GM19455 (cell line): ENCODE measurements at regions not wholly inside any gene's neighbourhood (a gene's known extent, or its start where the extent isn't known, plus 50 kb on each side); places are given as distances from the start of the nearest gene placed in this dataset.

ENCODE experiments used
- ATAC-seq: cut with Tn5 transposase; IDR thresholded peaks from one replicate; pipeline ENCODE4 v1.9.1; 2021; ENCODE audit not compliant: unreplicated experiment

GRCh38 chr15:91784973-91785709 lies 68.4 kb upstream of the SLCO3A1 start:
- ATAC-seq = no peak

- ATAC-seq = no peak
These were observed 66.3 kb upstream of the SLCO3A1 start for GRCh38 chr15:91787198-91787597.

GRCh38 chr15:91789136-91789535 lies 64.4 kb upstream of the SLCO3A1 start:
- ATAC-seq = no peak

- ATAC-seq = no peak
These were observed 62.7 kb upstream of the SLCO3A1 start for GRCh38 chr15:91790836-91791235.

- ATAC-seq = no peak
These were observed 59.7 kb upstream of the SLCO3A1 start for GRCh38 chr15:91793771-91794170.

- ATAC-seq = no peak
These were observed 58.3 kb upstream of the SLCO3A1 start for GRCh38 chr15:91795235-91795634.

GRCh38 chr15:91801836-91802534 lies 51.5 kb upstream of the SLCO3A1 start:
- no peak for ATAC-seq

- ATAC-seq = no peak
These were observed 50.2 kb upstream of the SLCO3A1 start for GRCh38 chr15:91803260-91803659.
